ENCODE measurements at regions not wholly inside any gene's neighbourhood (a gene's known extent, or its start where the extent isn't known, plus 50 kb on each side); places are given as distances from the start of the nearest gene placed in this dataset.

GRCh38 chr17:54256401-54256929 lies 433.7 kb downstream of the KIF2B start:
- Mint-ChIP-seq H3K27ac (no peak overlapping the region), H3K36me3 (no peaks in the 10 kb centered on the region), H3K27me3 (no peaks in the 10 kb centered on the region), H3K9me3 (peaks cover 4% of the 10 kb centered on the region), H3K4me3 (no peak overlapping the region), H3K4me1 (no peaks in the 10 kb centered on the region)
- no peak for DNase-seq
- POLR2A ChIA-PET, result no interaction called here
- ATAC-seq (ENCODE audit: low read depth), result no peak

- H3K4me3 Mint-ChIP-seq, result no peak overlapping the region
- H3K27ac Mint-ChIP-seq, result no peak overlapping the region
- H3K27me3 Mint-ChIP-seq, result no peaks in the 10 kb centered on the region
- POLR2A ChIA-PET, result no interaction called here
- no peaks in the 10 kb centered on the region for H3K36me3 Mint-ChIP-seq
- H3K4me1 Mint-ChIP-seq, result no peaks in the 10 kb centered on the region
- peaks cover 4% of the 10 kb centered on the region for H3K9me3 Mint-ChIP-seq
- no peak for ATAC-seq (ENCODE audit: low read depth)
- DNase-seq, result no peak
These were observed 434.7 kb downstream of the KIF2B start for GRCh38 chr17:54257440-54257839.

- H3K27ac Mint-ChIP-seq, result no peak overlapping the region
- no peaks in the 10 kb centered on the region for H3K4me1 Mint-ChIP-seq
- peaks cover 6% of the 10 kb centered on the region for H3K9me3 Mint-ChIP-seq
- ATAC-seq (ENCODE audit: low read depth) (no peak), DNase-seq (no peak)
- H3K36me3 Mint-ChIP-seq, result no peaks in the 10 kb centered on the region
- POLR2A ChIA-PET, result no interaction called here
- H3K27me3 Mint-ChIP-seq, result no peaks in the 10 kb centered on the region
- no peak overlapping the region for H3K4me3 Mint-ChIP-seq
These were observed 436.7 kb downstream of the KIF2B start for GRCh38 chr17:54259476-54259875.

- DNase-seq (no peak), ATAC-seq (ENCODE audit: low read depth) (no peak)
- Mint-ChIP-seq H3K36me3 (no peaks in the 10 kb centered on the region), H3K4me1 (no peaks in the 10 kb centered on the region), H3K4me3 (no peak overlapping the region), H3K27me3 (no peaks in the 10 kb centered on the region), H3K27ac (no peak overlapping the region), H3K9me3 (peaks cover 7% of the 10 kb centered on the region)
- POLR2A ChIA-PET, result no interaction called here
These were observed 438.7 kb downstream of the KIF2B start for GRCh38 chr17:54261465-54261864.

GRCh38 chr17:54269881-54270280 lies 447.2 kb downstream of the KIF2B start:
- H3K27me3 Mint-ChIP-seq, result no peaks in the 10 kb centered on the region
- H3K36me3 Mint-ChIP-seq, result no peaks in the 10 kb centered on the region
- ATAC-seq (ENCODE audit: low read depth) (no peak), DNase-seq (no peak)
- H3K4me1 Mint-ChIP-seq, result no peaks in the 10 kb centered on the region
- H3K9me3 Mint-ChIP-seq, result peaks cover 6% of the 10 kb centered on the region
- H3K4me3 Mint-ChIP-seq, result no peak overlapping the region
- POLR2A ChIA-PET, result no interaction called here
- no peak overlapping the region for H3K27ac Mint-ChIP-seq

- ATAC-seq (ENCODE audit: low read depth), result no peak
- Mint-ChIP-seq H3K9me3 (peaks cover 4% of the 10 kb centered on the region), H3K4me3 (no peak overlapping the region), H3K36me3 (no peaks in the 10 kb centered on the region), H3K27me3 (no peaks in the 10 kb centered on the region), H3K4me1 (no peaks in the 10 kb centered on the region), H3K27ac (no peak overlapping the region)
- no peak for DNase-seq
- POLR2A ChIA-PET, result no interaction called here
These were observed 447.8 kb downstream of the KIF2B start for GRCh38 chr17:54270499-54270898.

GRCh38 chr17:54277868-54278267 lies 455.1 kb downstream of the KIF2B start:
- H3K4me1 Mint-ChIP-seq, result no peaks in the 10 kb centered on the region
- DNase-seq, result no peak
- peaks cover 1% of the 10 kb centered on the region for H3K9me3 Mint-ChIP-seq
- POLR2A ChIA-PET, result no interaction called here
- ATAC-seq (ENCODE audit: low read depth), result no peak
- no peaks in the 10 kb centered on the region for H3K27me3 Mint-ChIP-seq
- no peak overlapping the region for H3K27ac Mint-ChIP-seq
- no peak overlapping the region for H3K4me3 Mint-ChIP-seq
- no peaks in the 10 kb centered on the region for H3K36me3 Mint-ChIP-seq

GRCh38 chr17:54280741-54281140 lies 458.0 kb downstream of the KIF2B start:
- Mint-ChIP-seq H3K27me3 (no peaks in the 10 kb centered on the region), H3K4me1 (no peaks in the 10 kb centered on the region), H3K9me3 (peaks cover 4% of the 10 kb centered on the region), H3K4me3 (no peak overlapping the region), H3K36me3 (no peaks in the 10 kb centered on the region), H3K27ac (no peak overlapping the region)
- ATAC-seq (ENCODE audit: low read depth), result no peak
- POLR2A ChIA-PET, result no interaction called here
- no peak for DNase-seq

GRCh38 chr17:54282886-54283285 lies 460.2 kb downstream of the KIF2B start:
- Mint-ChIP-seq H3K36me3 (no peaks in the 10 kb centered on the region), H3K4me1 (no peaks in the 10 kb centered on the region), H3K9me3 (peaks cover 4% of the 10 kb centered on the region), H3K4me3 (no peak overlapping the region), H3K27me3 (no peaks in the 10 kb centered on the region), H3K27ac (no peak overlapping the region)
- POLR2A ChIA-PET, result no interaction called here
- DNase-seq (no peak), ATAC-seq (ENCODE audit: low read depth) (no peak)

- no peak overlapping the region for H3K27ac Mint-ChIP-seq
- H3K36me3 Mint-ChIP-seq, result no peaks in the 10 kb centered on the region
- no peaks in the 10 kb centered on the region for H3K27me3 Mint-ChIP-seq
- H3K9me3 Mint-ChIP-seq, result peaks cover 5% of the 10 kb centered on the region
- ATAC-seq (ENCODE audit: low read depth), result no peak
- no peak overlapping the region for H3K4me3 Mint-ChIP-seq
- no peaks in the 10 kb centered on the region for H3K4me1 Mint-ChIP-seq
- POLR2A ChIA-PET, result no interaction called here
- no peak for DNase-seq
These were observed 484.6 kb downstream of the KIF2B start for GRCh38 chr17:54307351-54307750.

- no peak for DNase-seq
- no peaks in the 10 kb centered on the region for H3K4me1 Mint-ChIP-seq
- no peak for ATAC-seq (ENCODE audit: low read depth)
- H3K27me3 Mint-ChIP-seq, result no peaks in the 10 kb centered on the region
- no peak overlapping the region for H3K4me3 Mint-ChIP-seq
- no peak overlapping the region for H3K27ac Mint-ChIP-seq
- no peaks in the 10 kb centered on the region for H3K36me3 Mint-ChIP-seq
- peaks cover 17% of the 10 kb centered on the region for H3K9me3 Mint-ChIP-seq
- POLR2A ChIA-PET, result no interaction called here
These were observed 502.1 kb downstream of the KIF2B start for GRCh38 chr17:54324813-54325212.

- Mint-ChIP-seq H3K4me3 (no peak overlapping the region), H3K4me1 (no peaks in the 10 kb centered on the region), H3K9me3 (no peaks in the 10 kb centered on the region), H3K27ac (no peak overlapping the region), H3K36me3 (no peaks in the 10 kb centered on the region), H3K27me3 (no peaks in the 10 kb centered on the region)
- POLR2A ChIA-PET, result no interaction called here
- DNase-seq (no peak), ATAC-seq (ENCODE audit: low read depth) (no peak)
These were observed 517.0 kb downstream of the KIF2B start for GRCh38 chr17:54339731-54340130.

GRCh38 chr17:54347495-54347894 lies 524.8 kb downstream of the KIF2B start:
- no peak overlapping the region for H3K4me3 Mint-ChIP-seq
- no peaks in the 10 kb centered on the region for H3K36me3 Mint-ChIP-seq
- no peak overlapping the region for H3K27ac Mint-ChIP-seq
- DNase-seq (no peak), ATAC-seq (ENCODE audit: low read depth) (no peak)
- POLR2A ChIA-PET, result no interaction called here
- H3K27me3 Mint-ChIP-seq, result no peaks in the 10 kb centered on the region
- H3K4me1 Mint-ChIP-seq, result no peaks in the 10 kb centered on the region
- H3K9me3 Mint-ChIP-seq, result peaks cover 3% of the 10 kb centered on the region

- Mint-ChIP-seq H3K9me3 (peaks cover 3% of the 10 kb centered on the region), H3K4me3 (no peak overlapping the region), H3K4me1 (no peaks in the 10 kb centered on the region), H3K27me3 (no peaks in the 10 kb centered on the region), H3K36me3 (no peaks in the 10 kb centered on the region), H3K27ac (no peak overlapping the region)
- DNase-seq, result no peak
- POLR2A ChIA-PET, result no interaction called here
- no peak for ATAC-seq (ENCODE audit: low read depth)
These were observed 525.5 kb downstream of the KIF2B start for GRCh38 chr17:54348234-54348633.

All from activated naive CD8-positive, alpha-beta T cell treated with anti-CD3 and anti-CD28 coated beads, Interleukin-2, amount 10 ng/mL, durations not matched to agents 7 days and 5 days (primary cell).